Neural cell (in vitro differentiated cells): ENCODE measurements at regions not wholly inside any gene's neighbourhood (a gene's known extent, or its start where the extent isn't known, plus 50 kb on each side); places are given as distances from the start of the nearest gene placed in this dataset.

Source experiments
- CTCF ChIP-seq: fragments of 450-650 bp; IDR thresholded peaks from 2 replicates; pipeline ENCODE4 v1.5.1; 2014; ENCODE audit warnings: antibody characterized with exemption, mild to moderate bottlenecking, moderate library complexity; ENCODE audit not compliant: poor library complexity, severe bottlenecking
- EP300 ChIP-seq: fragments of 450-650 bp; conservative IDR thresholded peaks from 2 replicates; pipeline ENCODE4 v1.6.1; 2014; ENCODE audit warnings: antibody characterized with exemption, mild to moderate bottlenecking, moderate library complexity; ENCODE audit not compliant: poor library complexity, severe bottlenecking
- EZH2 ChIP-seq: fragments of 200-600, 300-800 bp; shearing (Covaris generic), sonication (generic); IDR thresholded peaks from 2 replicates; pipeline ENCODE4 v1.6.1; 2014; ENCODE audit warnings: antibody characterized with exemption, low read length, borderline replicate concordance, mild to moderate bottlenecking; ENCODE audit not compliant: insufficient read depth, poor library complexity, severe bottlenecking
- MXI1 ChIP-seq: fragments of 450-650 bp; conservative IDR thresholded peaks from 2 replicates; pipeline ENCODE4 v1.6.1; 2014; ENCODE audit warnings: antibody characterized with exemption, mild to moderate bottlenecking; ENCODE audit not compliant: poor library complexity, severe bottlenecking
- POLR2AphosphoS5 ChIP-seq: IDR thresholded peaks from 2 replicates; pipeline ENCODE4 v1.6.1; 2012
- RAD21 ChIP-seq: fragments of 450-650 bp; conservative IDR thresholded peaks from 2 replicates; pipeline ENCODE4 v1.6.1; 2014; ENCODE audit warnings: antibody characterized with exemption, mild to moderate bottlenecking, moderate library complexity
- REST ChIP-seq: IDR thresholded peaks from 2 replicates; pipeline ENCODE4 v1.6.1; 2012; ENCODE audit warnings: borderline replicate concordance
- TAF1 ChIP-seq: IDR thresholded peaks from 2 replicates; pipeline ENCODE4 v1.6.1; 2012; ENCODE audit warnings: low read depth

GRCh38 chr11:98061858-98062257 is 958.9 kb upstream of the CNTN5 start:
- TF ChIP-seq RAD21: no peak
- TF ChIP-seq CTCF: no peak
- TF ChIP-seq POLR2AphosphoS5: no peak
- no peak for TF ChIP-seq EZH2
- TF ChIP-seq REST: no peak
- no peak for TF ChIP-seq EP300
- no peak for TF ChIP-seq TAF1
- TF ChIP-seq MXI1: no peak
